HFFc6 (cell line): ENCODE measurements at regions not wholly inside any gene's neighbourhood (a gene's known extent, or its start where the extent isn't known, plus 50 kb on each side); places are given as distances from the start of the nearest gene placed in this dataset.

Experiments used
- DNase-seq: peaks from one replicate; pipeline ENCODE4 v3.0.0-alpha.2; 2018
- H3K27ac Mint-ChIP-seq: 2 replicates; pipeline ENCODE4 v1.8.0; 2020; ENCODE audit warnings: mild to moderate bottlenecking, mixed read lengths
- H3K27me3 Mint-ChIP-seq: 2 replicates; pipeline ENCODE4 v1.8.0; 2021; ENCODE audit warnings: mild to moderate bottlenecking, moderate library complexity, mixed read lengths; ENCODE audit not compliant: insufficient read depth
- H3K36me3 Mint-ChIP-seq: 2 replicates; pipeline ENCODE4 v1.8.0; 2021; ENCODE audit warnings: low read depth, mixed read lengths
- H3K4me1 Mint-ChIP-seq: 2 replicates; pipeline ENCODE4 v1.8.0; 2020; ENCODE audit warnings: low read depth, mixed read lengths
- H3K4me3 Mint-ChIP-seq: 2 replicates; pipeline ENCODE4 v1.8.0; 2020; ENCODE audit warnings: mild to moderate bottlenecking, moderate library complexity, mixed read lengths
- H3K9me3 Mint-ChIP-seq: 2 replicates; pipeline ENCODE4 v1.8.0; 2020; ENCODE audit warnings: mild to moderate bottlenecking, mixed read lengths
- CTCF ChIP-seq: fragments of 200-600 bp; sonication (generic); IDR thresholded peaks from 2 replicates; pipeline ENCODE4 v1.5.0; 2021; ENCODE audit warnings: antibody characterized with exemption, mild to moderate bottlenecking

DNA sequence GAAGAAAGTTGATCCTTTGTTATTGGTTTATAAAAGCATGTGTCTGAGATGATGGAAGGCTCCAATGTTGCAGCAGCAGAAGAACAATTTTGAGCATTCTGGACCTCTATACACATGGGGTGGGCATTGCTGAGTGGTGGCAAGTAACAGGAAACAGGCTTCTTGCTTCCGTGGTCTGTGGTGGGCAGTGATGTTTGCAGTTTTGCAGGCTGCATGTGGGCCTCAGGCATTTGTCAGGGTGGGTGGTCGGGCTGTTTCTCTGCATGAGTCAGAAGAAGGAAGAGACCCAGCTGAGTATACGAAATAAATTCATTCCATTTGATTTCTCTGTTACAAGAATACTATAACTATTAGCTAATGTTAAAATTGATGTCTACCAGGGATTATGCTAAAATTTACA is 239.5 kb upstream of the COL3A1 start:
- Mint-ChIP-seq H3K4me1 (no peaks in the 10 kb centered on the region; the same call in 1 of the 2 replicates), H3K9me3 (no peaks in the 10 kb centered on the region), H3K27ac (no peak overlapping the region), H3K36me3 (no peaks in the 10 kb centered on the region), H3K27me3 (no peaks in the 10 kb centered on the region), H3K4me3 (no peak overlapping the region)
- TF ChIP-seq CTCF = no peak
- no peak for DNase-seq

- no peaks in the 10 kb centered on the region for H3K9me3 Mint-ChIP-seq
- DNase-seq = peak; percentile 9
- H3K4me1 Mint-ChIP-seq = peaks cover 13% of the 10 kb centered on the region
- no peak for TF ChIP-seq CTCF
- no peaks in the 10 kb centered on the region for H3K36me3 Mint-ChIP-seq
- no peak overlapping the region for H3K4me3 Mint-ChIP-seq
- no peaks in the 10 kb centered on the region for H3K27me3 Mint-ChIP-seq
- no peak overlapping the region for H3K27ac Mint-ChIP-seq
Observed at GRCh38 chr2:188746727-188747126, 227.4 kb upstream of the COL3A1 start.

- Mint-ChIP-seq H3K27ac (no peak overlapping the region), H3K27me3 (no peaks in the 10 kb centered on the region), H3K4me1 (peaks cover 13% of the 10 kb centered on the region), H3K9me3 (peaks cover 16% of the 10 kb centered on the region), H3K36me3 (peaks cover 16% of the 10 kb centered on the region), H3K4me3 (no peak overlapping the region)
- DNase-seq = no peak
- no peak for TF ChIP-seq CTCF
Observed at GRCh38 chr2:188751816-188752215, 222.4 kb upstream of the COL3A1 start.

GRCh38 chr2:188752311-188752710 is 221.9 kb upstream of the COL3A1 start:
- Mint-ChIP-seq H3K36me3 (peaks cover 21% of the 10 kb centered on the region), H3K9me3 (peaks cover 20% of the 10 kb centered on the region), H3K27me3 (no peaks in the 10 kb centered on the region), H3K27ac (no peak overlapping the region), H3K4me3 (no peak overlapping the region), H3K4me1 (peaks cover 8% of the 10 kb centered on the region; the same call in 1 of the 2 replicates)
- TF ChIP-seq CTCF = no peak
- DNase-seq = no peak

DNA sequence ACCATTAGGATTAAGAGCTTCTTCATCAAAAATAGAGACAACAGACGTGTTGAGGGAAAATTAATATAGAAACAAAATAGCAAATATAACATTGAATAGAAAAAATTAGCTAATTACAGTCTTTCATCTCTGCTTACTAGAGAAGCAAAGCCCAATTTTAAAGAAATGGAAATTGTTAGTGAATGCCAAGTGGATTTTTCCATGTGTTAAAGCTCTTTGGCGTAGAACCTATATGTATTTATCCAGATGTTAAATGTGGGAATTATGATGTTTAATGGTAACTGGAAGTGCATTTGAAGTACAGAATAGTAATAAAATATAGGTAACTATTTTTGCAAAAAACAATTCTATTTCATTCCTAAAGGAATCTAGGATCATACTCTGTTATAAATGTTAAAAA is 212.0 kb upstream of the COL3A1 start:
- Mint-ChIP-seq H3K27ac (no peak overlapping the region), H3K9me3 (peaks cover 19% of the 10 kb centered on the region), H3K4me3 (no peak overlapping the region), H3K27me3 (no peaks in the 10 kb centered on the region), H3K36me3 (peaks cover 20% of the 10 kb centered on the region), H3K4me1 (peaks cover 21% of the 10 kb centered on the region)
- no peak for TF ChIP-seq CTCF
- no peak for DNase-seq
